ENCODE measurements at regions not wholly inside any gene's neighbourhood (a gene's known extent, or its start where the extent isn't known, plus 50 kb on each side); places are given as distances from the start of the nearest gene placed in this dataset.

DNA sequence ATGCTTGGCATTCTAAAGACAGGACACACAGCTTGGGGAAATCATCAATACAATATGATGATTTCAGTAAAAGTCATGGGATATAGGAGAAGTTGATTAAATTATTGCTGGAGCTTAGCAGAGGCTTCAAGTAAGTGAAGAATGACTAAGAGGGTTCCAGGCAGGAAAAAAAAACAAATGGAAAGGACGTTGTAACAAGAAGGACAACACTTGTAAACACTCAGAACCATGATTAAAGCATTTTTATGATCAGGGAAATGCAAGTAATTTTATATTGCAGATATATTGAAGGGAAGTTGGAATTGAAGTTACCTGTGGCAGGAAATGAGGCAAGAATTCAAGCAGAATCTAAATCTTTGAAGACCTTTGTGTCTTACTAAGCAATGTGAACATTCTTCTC lies 602.7 kb upstream of the NEGR1 start:
- no peaks in the 10 kb centered on the region for H3K27me3 Mint-ChIP-seq (ENCODE audit: low read depth)
- H3K9me3 Mint-ChIP-seq = no peaks in the 10 kb centered on the region
- no peaks in the 10 kb centered on the region for H3K36me3 Mint-ChIP-seq (ENCODE audit: low read depth)
- TF ChIP-seq, protein P1, sequence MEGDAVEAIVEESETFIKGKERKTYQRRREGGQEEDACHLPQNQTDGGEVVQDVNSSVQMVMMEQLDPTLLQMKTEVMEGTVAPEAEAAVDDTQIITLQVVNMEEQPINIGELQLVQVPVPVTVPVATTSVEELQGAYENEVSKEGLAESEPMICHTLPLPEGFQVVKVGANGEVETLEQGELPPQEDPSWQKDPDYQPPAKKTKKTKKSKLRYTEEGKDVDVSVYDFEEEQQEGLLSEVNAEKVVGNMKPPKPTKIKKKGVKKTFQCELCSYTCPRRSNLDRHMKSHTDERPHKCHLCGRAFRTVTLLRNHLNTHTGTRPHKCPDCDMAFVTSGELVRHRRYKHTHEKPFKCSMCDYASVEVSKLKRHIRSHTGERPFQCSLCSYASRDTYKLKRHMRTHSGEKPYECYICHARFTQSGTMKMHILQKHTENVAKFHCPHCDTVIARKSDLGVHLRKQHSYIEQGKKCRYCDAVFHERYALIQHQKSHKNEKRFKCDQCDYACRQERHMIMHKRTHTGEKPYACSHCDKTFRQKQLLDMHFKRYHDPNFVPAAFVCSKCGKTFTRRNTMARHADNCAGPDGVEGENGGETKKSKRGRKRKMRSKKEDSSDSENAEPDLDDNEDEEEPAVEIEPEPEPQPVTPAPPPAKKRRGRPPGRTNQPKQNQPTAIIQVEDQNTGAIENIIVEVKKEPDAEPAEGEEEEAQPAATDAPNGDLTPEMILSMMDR (IDR thresholded peaks at IDR 0.05; ENCODE audit: unreplicated experiment in 3 of 3) = no peak
- H3K27ac Mint-ChIP-seq = no peak overlapping the region
- H3K4me3 Mint-ChIP-seq = no peak overlapping the region
- H3K4me1 Mint-ChIP-seq = no peaks in the 10 kb centered on the region

DNA sequence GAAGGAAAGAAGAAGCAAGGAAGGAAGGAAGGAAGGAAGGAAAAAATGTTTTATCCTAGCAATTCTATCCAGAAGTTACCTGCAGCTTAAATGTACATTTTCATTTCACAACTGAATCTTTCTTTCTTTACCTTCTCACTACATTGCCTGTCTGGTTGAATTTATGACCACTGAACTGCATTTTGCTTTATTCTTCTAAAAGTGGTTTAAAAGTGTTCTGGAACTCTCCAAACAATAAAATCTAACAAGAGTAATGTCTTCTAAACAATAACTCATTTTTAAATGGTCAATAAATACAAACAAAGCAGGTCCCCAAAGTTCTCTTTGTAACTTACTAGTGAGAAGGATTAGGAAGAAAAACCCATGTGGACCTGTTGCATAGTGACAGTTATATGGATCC lies 587.5 kb upstream of the NEGR1 start:
- no peak overlapping the region for H3K4me3 Mint-ChIP-seq
- TF ChIP-seq, protein P1 (IDR thresholded peaks at IDR 0.05; ENCODE audit: unreplicated experiment in 3 of 3) = no peak
- H3K9me3 Mint-ChIP-seq = no peaks in the 10 kb centered on the region

GRCh38 chr1:72869441-72869840 lies 587.1 kb upstream of the NEGR1 start:
- Mint-ChIP-seq H3K27me3 (ENCODE audit: low read depth) (no peaks in the 10 kb centered on the region), H3K9me3 (no peaks in the 10 kb centered on the region)
- TF ChIP-seq, protein P1 (IDR thresholded peaks at IDR 0.05; ENCODE audit: unreplicated experiment in 3 of 3) = no peak

More for the DNA sequence above, 587.5 kb upstream of the NEGR1 start:
- Mint-ChIP-seq H3K4me1 (no peaks in the 10 kb centered on the region), H3K27me3 (ENCODE audit: low read depth) (no peaks in the 10 kb centered on the region), H3K27ac (no peak overlapping the region), H3K36me3 (ENCODE audit: low read depth) (no peaks in the 10 kb centered on the region)

GRCh38 chr1:72851597-72851996 lies 569.3 kb upstream of the NEGR1 start:
- Mint-ChIP-seq H3K27me3 (ENCODE audit: low read depth) (no peaks in the 10 kb centered on the region), H3K4me1 (peaks cover 9% of the 10 kb centered on the region), H3K36me3 (ENCODE audit: low read depth) (no peaks in the 10 kb centered on the region), H3K4me3 (no peak overlapping the region), H3K27ac (no peak overlapping the region), H3K9me3 (no peaks in the 10 kb centered on the region)
- TF ChIP-seq, protein P1 (IDR thresholded peaks at IDR 0.05; ENCODE audit: unreplicated experiment in 3 of 3) = no peak

More at GRCh38 chr1:72869441-72869840, 587.1 kb upstream of the NEGR1 start:
- no peak overlapping the region for H3K27ac Mint-ChIP-seq
- H3K4me1 Mint-ChIP-seq = no peaks in the 10 kb centered on the region
- no peaks in the 10 kb centered on the region for H3K36me3 Mint-ChIP-seq (ENCODE audit: low read depth)
- H3K4me3 Mint-ChIP-seq = no peak overlapping the region

GRCh38 chr1:72848997-72849396 lies 566.7 kb upstream of the NEGR1 start:
- TF ChIP-seq, protein P1 (IDR thresholded peaks at IDR 0.05; ENCODE audit: unreplicated experiment in 3 of 3) = no peak
- Mint-ChIP-seq H3K4me3 (no peak overlapping the region), H3K36me3 (ENCODE audit: low read depth) (no peaks in the 10 kb centered on the region), H3K4me1 (peaks cover 10% of the 10 kb centered on the region), H3K27ac (no peak overlapping the region), H3K9me3 (no peaks in the 10 kb centered on the region), H3K27me3 (ENCODE audit: low read depth) (no peaks in the 10 kb centered on the region)

GRCh38 chr1:72847651-72848050 lies 565.3 kb upstream of the NEGR1 start:
- TF ChIP-seq, protein P1 (IDR thresholded peaks at IDR 0.05; ENCODE audit: unreplicated experiment in 3 of 3) = no peak
- H3K36me3 Mint-ChIP-seq (ENCODE audit: low read depth) = no peaks in the 10 kb centered on the region
- no peak overlapping the region for H3K27ac Mint-ChIP-seq
- H3K4me3 Mint-ChIP-seq = no peak overlapping the region
- H3K4me1 Mint-ChIP-seq = peaks cover 10% of the 10 kb centered on the region
- no peaks in the 10 kb centered on the region for H3K9me3 Mint-ChIP-seq
- no peaks in the 10 kb centered on the region for H3K27me3 Mint-ChIP-seq (ENCODE audit: low read depth)

Measured in nephron (organoid).